Aorta (tissue), 5 donors: ENCODE measurements at regions not wholly inside any gene's neighbourhood (a gene's known extent, or its start where the extent isn't known, plus 50 kb on each side); places are given as distances from the start of the nearest gene placed in this dataset.

Experiments
- ATAC-seq: fragments of 200-7000 bp; cut with Tn5 transposase; one replicate; pipeline ENCODE4 v1.9.1; 2022; ENCODE audit warnings: moderate library complexity; ENCODE audit not compliant: low FRiP score
- DNase-seq, 2 donors: peaks; one replicate each; pipeline ENCODE4 v3.0.0-alpha.2; 2020
- H3K27ac ChIP-seq, 2 donors: one replicate each; pipeline ENCODE4 v1.5.1; 2013; ENCODE audit warnings: low read length in 2 of 2, mild to moderate bottlenecking in 2 of 2, moderate library complexity in 2 of 2, control low read depth in 1 of 2, inconsistent platforms in 1 of 2, low read depth in 1 of 2
- H3K27me3 ChIP-seq, 2 donors: one replicate each; pipeline ENCODE4 v1.6.1; 2013; ENCODE audit warnings: control low read depth in 1 of 2, low read length in 1 of 2, mild to moderate bottlenecking in 1 of 2, moderate library complexity in 1 of 2; ENCODE audit not compliant: insufficient read depth in 2 of 2, control insufficient read depth in 1 of 2
- H3K36me3 ChIP-seq, 2 donors: one replicate each; pipeline ENCODE4 v1.6.1; 2013; ENCODE audit warnings: control low read depth in 1 of 2, low read length in 1 of 2, mild to moderate bottlenecking in 1 of 2; ENCODE audit not compliant: insufficient read depth in 2 of 2, control insufficient read depth in 1 of 2
- H3K4me1 ChIP-seq, 2 donors: one replicate each; pipeline ENCODE4 v1.6.1; 2013; ENCODE audit warnings: low read length in 2 of 2, control low read depth in 1 of 2, mild to moderate bottlenecking in 1 of 2, moderate library complexity in 1 of 2; ENCODE audit not compliant: insufficient read depth in 2 of 2, control insufficient read depth in 1 of 2
- H3K4me3 ChIP-seq, 2 donors: one replicate each; pipeline ENCODE4 v1.5.1; 2013; ENCODE audit warnings: low read length in 2 of 2, control low read depth in 1 of 2, mild to moderate bottlenecking in 1 of 2
- H3K9me3 ChIP-seq: one replicate; pipeline ENCODE4 v1.6.1; 2013; ENCODE audit warnings: mild to moderate bottlenecking, low read length; ENCODE audit not compliant: control insufficient read depth
- WGBS, 2 donors: extraction: QIAGEN DNeasy Blood & Tissue Kit; methylation state at CpG; one replicate each; pipeline ENCODE4 v1.1.7; 2013; 5-methylcytosine and 5-hydroxymethylcytosine counted together
- intact Hi-C, 2 donors: fragments of 100-400 bp; cut with DNase I; formaldehyde crosslinking; loops; one replicate each; pipeline versions ENCODE4 v1.14.2 to v1.15.0; 2022
- donor health status: healthy with polysubstance abuse.
- donor health status: Bipolar disorder and iron deficiency.
- donor health status: DM: no; HTN: no; CAD: no.
- donor health status: DM: no; HTN: no; CAD: no.
- donor health status: DM: yes; HTN: yes; CAD: no.

DNA sequence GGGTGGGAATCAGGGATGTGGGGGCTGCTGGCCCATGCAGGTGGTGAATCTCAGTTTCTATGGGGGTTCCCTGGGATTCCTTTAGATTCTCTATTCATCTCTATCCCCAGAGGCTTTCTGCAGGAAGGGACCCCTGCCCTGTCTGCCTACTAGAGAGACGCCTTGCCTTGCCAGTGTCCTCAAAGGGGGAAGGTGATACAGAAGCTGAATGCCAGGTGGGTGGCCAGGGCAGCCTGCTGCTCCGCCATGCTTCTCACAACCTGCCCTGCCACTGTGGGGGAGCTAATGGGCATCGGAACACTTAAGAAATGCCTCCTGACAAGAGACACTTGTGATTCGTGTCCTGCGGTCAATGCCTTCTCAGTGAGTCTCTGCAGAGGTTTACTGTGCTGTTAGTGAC is 368.4 kb downstream of the EN1 start:
- intact Hi-C loops, result no loop called here
- H3K4me1 ChIP-seq, result no peaks in the 10 kb centered on the region
- no peaks in the 10 kb centered on the region for H3K36me3 ChIP-seq
- no peaks in the 10 kb centered on the region for H3K27me3 ChIP-seq
- DNase-seq, result no peak
- no peak overlapping the region for H3K27ac ChIP-seq
- WGBS, 2 donors, result 84% methylated on average over 5 of the region's 5 CpGs
- no peak overlapping the region for H3K4me3 ChIP-seq
- no peaks in the 10 kb centered on the region for H3K9me3 ChIP-seq
- no peak for ATAC-seq

DNA sequence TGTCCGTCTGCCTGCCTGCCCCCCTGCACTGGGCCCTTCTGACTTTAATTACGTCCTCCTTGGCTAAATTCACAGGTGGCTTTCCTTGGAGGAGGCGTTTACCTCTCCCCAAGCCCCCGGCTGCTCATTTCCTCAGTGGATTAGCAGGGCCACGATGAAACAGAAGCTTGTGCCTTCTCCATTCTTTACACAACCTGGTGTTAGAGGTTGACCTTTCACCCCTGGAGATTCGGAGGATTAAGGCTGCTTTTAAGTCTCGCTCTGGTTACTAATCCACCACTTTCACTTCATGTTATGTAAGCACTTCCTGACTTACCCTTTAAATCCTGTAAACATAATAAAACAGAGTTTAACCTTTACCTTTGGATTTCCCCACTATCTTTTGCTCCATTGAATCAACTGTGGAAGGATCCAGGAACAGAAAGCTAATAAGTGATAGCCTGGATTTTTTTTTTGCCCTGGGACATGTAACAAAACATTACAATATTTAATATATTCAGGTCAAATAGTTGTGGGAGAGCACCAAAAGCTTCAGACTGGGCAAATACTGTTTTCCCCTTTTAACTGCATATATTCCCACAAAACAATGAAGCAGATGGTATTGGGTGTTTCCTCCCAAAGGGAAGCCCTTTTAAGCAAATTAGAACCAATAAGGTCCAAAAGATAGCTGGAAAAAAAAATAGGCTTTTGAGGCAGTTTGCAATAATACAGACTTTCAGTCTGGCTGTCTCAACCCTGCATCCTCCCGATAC is 370.2 kb downstream of the EN1 start:
- no peaks in the 10 kb centered on the region for H3K4me1 ChIP-seq
- intact Hi-C loops, result no loop called here
- 35 to 41% methylated on average over 8 of the region's 8 CpGs for WGBS, 2 donors
- no peaks in the 10 kb centered on the region for H3K36me3 ChIP-seq
- H3K9me3 ChIP-seq, result no peaks in the 10 kb centered on the region
- DNase-seq (no peak), ATAC-seq (no peak)
- no peak overlapping the region for H3K27ac ChIP-seq
- no peaks in the 10 kb centered on the region for H3K27me3 ChIP-seq
- H3K4me3 ChIP-seq, result no peak overlapping the region

DNA sequence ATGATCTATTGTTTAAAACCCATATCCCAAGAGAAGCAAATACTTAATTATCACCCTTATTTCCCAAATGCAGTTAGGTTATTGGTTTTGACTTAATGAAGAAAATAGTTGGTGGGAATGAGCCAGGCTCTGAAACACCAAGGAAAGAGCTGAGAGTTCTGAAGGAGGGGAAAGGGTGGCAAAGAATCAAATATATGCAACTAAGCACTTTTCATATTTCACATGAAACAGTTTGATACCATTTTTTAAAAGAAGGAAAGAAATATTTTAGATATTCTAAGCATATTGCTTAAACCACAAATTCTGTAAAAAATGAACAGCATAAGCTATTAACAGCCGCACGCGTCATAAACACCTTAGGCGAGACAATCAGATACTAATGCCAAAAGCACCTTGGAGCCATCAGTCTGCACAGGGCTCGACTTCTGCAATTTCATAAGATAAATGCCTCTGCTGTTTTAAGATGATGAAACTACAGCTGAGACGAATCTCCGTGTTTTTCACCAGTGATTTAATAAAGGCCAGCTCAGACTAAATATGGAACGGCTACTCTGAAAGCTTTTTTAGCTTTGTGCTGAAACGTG is 371.7 kb downstream of the EN1 start:
- WGBS, 2 donors, result 55 to 66% methylated on average over 9 of the region's 9 CpGs

GRCh38 chr2:118474541-118474920 is 372.9 kb downstream of the EN1 start:
- DNase-seq (no peak), ATAC-seq (no peak)
- Histone ChIP-seq H3K4me3 (no peak overlapping the region), H3K27ac (no peak overlapping the region), H3K27me3 (no peaks in the 10 kb centered on the region), H3K9me3 (no peaks in the 10 kb centered on the region), H3K4me1 (no peaks in the 10 kb centered on the region), H3K36me3 (no peaks in the 10 kb centered on the region)
- intact Hi-C loops, result no loop called here
- 73% methylated on average over 3 of the region's 3 CpGs for WGBS, 2 donors

More for the DNA sequence above, 371.7 kb downstream of the EN1 start:
- intact Hi-C loops, result no loop called here
- Histone ChIP-seq H3K4me3 (no peak overlapping the region), H3K4me1 (no peaks in the 10 kb centered on the region), H3K9me3 (no peaks in the 10 kb centered on the region), H3K27me3 (no peaks in the 10 kb centered on the region), H3K27ac (no peak overlapping the region), H3K36me3 (no peaks in the 10 kb centered on the region)
- ATAC-seq, result no peak
- no peak for DNase-seq

GRCh38 chr2:118473846-118474540 is 373.5 kb downstream of the EN1 start:
- ATAC-seq (no peak), DNase-seq (no peak)
- no peaks in the 10 kb centered on the region for H3K9me3 ChIP-seq
- intact Hi-C loops, result no loop called here
- no peak overlapping the region for H3K27ac ChIP-seq
- no peaks in the 10 kb centered on the region for H3K4me1 ChIP-seq
- H3K27me3 ChIP-seq, result no peaks in the 10 kb centered on the region
- H3K4me3 ChIP-seq, result no peak overlapping the region
- whole genome bisulfite sequencing, 2 donors, result 42 to 50% methylated on average over 8 of the region's 8 CpGs
- H3K36me3 ChIP-seq, result no peaks in the 10 kb centered on the region

DNA sequence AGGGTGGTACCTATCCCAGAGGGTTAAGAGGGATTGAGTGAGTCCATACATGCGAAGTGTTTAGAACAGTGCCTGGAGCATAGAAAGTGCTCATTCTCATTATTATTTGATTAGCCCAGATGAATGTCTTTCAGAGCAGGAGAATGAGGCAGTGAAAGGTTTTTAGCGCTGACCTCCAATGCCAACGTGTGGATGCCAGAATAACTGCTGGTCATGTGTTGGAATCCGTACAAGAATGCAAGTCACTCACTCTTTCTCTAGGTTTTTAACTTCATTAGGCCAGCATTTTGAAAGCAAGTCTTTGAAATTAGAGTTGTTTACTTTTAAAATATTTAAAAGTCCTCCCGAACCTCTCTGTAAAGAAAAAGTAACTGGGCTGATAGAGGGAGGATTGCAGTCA is 374.2 kb downstream of the EN1 start:
- intact Hi-C loops, result no loop called here
- H3K4me3 ChIP-seq, result no peak overlapping the region
- 32 to 37% methylated on average over 5 of the region's 5 CpGs for WGBS, 2 donors
- H3K27me3 ChIP-seq, result no peaks in the 10 kb centered on the region
- no peaks in the 10 kb centered on the region for H3K36me3 ChIP-seq
- DNase-seq (no peak), ATAC-seq (no peak)
- no peak overlapping the region for H3K27ac ChIP-seq
- no peaks in the 10 kb centered on the region for H3K9me3 ChIP-seq
- no peaks in the 10 kb centered on the region for H3K4me1 ChIP-seq

GRCh38 chr2:118470297-118470696 is 377.2 kb downstream of the EN1 start:
- Histone ChIP-seq H3K36me3 (no peaks in the 10 kb centered on the region), H3K4me3 (no peak overlapping the region), H3K27me3 (no peaks in the 10 kb centered on the region), H3K4me1 (no peaks in the 10 kb centered on the region), H3K27ac (no peak overlapping the region), H3K9me3 (peaks cover 2% of the 10 kb centered on the region)
- intact Hi-C loops, result no loop called here
- no peak for ATAC-seq
- DNase-seq, result no peak
- WGBS, 2 donors, result 57 to 60% methylated on average over 4 of the region's 4 CpGs

- H3K4me1 ChIP-seq, result no peaks in the 10 kb centered on the region
- ATAC-seq, result no peak
- no peaks in the 10 kb centered on the region for H3K36me3 ChIP-seq
- no peak for DNase-seq
- intact Hi-C loops, result no loop called here
- H3K27me3 ChIP-seq, result no peaks in the 10 kb centered on the region
- WGBS, 2 donors, result 45 to 46% methylated on average over 6 of the region's 6 CpGs
- no peak overlapping the region for H3K27ac ChIP-seq
- H3K4me3 ChIP-seq, result no peak overlapping the region
- peaks cover 2% of the 10 kb centered on the region for H3K9me3 ChIP-seq
Observed at GRCh38 chr2:118469103-118469502, 378.3 kb downstream of the EN1 start.
